OCI-LY7 (cell line): ENCODE measurements at regions not wholly inside any gene's neighbourhood (a gene's known extent, or its start where the extent isn't known, plus 50 kb on each side); places are given as distances from the start of the nearest gene placed in this dataset.

Experiments used
- EZH2phosphoT487 ChIP-seq: fragments of 200-600 bp; sonication (generic); IDR thresholded peaks from 2 replicates; pipeline ENCODE4 v1.6.1; 2018; ENCODE audit warnings: low read depth, borderline replicate concordance, mild to moderate bottlenecking, mixed run types, antibody characterized with exemption, low read length, moderate library complexity, mixed read lengths
- TF ChIP-seq, protein P1 (sequence below): fragments of 200-600 bp; sonication (generic); conservative IDR thresholded peaks from 2 replicates; pipeline ENCODE4 v1.5.1; 2014; ENCODE audit warnings: mild to moderate bottlenecking, antibody characterized with exemption, low read length, moderate library complexity, mixed read lengths

DNA sequence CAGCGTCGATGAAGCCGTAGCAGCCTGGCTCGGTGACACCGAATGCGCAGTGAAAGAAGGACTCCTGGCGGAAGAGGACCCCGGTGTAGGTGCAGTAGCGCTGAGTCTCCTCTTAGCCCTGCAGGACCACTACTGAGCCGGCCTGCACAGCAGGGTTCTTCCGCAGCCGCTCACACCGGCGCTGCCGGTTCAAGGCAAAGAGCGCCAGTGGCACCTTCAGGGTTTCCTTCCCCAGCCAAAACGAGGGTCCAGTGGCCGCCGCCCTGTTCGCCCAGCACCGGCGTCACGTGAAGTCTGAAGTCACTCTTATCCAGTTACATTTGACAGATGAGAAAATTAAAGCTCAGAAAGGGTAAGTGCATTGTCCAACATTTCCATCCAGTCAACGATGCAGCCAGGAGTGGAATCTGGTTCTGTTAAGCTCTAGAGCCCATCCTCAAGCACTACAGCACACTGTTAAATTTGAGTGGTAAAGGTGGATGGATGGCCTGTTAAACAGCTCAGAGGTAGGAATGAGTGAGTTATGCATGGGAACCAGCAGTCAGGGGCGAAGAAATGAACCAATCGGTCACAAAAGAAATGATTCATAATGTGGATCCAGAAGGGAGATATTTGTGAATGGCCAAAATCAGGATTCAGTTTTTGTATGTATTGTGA, 50.2 kb upstream of the SMIM36 start:
- TF ChIP-seq, protein P1, sequence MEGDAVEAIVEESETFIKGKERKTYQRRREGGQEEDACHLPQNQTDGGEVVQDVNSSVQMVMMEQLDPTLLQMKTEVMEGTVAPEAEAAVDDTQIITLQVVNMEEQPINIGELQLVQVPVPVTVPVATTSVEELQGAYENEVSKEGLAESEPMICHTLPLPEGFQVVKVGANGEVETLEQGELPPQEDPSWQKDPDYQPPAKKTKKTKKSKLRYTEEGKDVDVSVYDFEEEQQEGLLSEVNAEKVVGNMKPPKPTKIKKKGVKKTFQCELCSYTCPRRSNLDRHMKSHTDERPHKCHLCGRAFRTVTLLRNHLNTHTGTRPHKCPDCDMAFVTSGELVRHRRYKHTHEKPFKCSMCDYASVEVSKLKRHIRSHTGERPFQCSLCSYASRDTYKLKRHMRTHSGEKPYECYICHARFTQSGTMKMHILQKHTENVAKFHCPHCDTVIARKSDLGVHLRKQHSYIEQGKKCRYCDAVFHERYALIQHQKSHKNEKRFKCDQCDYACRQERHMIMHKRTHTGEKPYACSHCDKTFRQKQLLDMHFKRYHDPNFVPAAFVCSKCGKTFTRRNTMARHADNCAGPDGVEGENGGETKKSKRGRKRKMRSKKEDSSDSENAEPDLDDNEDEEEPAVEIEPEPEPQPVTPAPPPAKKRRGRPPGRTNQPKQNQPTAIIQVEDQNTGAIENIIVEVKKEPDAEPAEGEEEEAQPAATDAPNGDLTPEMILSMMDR, result no peak
- no peak for TF ChIP-seq EZH2phosphoT487
